Hepatocyte (in vitro differentiated cells): ENCODE measurements at regions not wholly inside any gene's neighbourhood (a gene's known extent, or its start where the extent isn't known, plus 50 kb on each side); places are given as distances from the start of the nearest gene placed in this dataset.

Source experiments
- EZH2 ChIP-seq: fragments of 200-600 bp; sonication (generic); IDR thresholded peaks from 2 replicates; pipeline ENCODE4 v1.6.1; 2016; ENCODE audit warnings: antibody characterized with exemption, mild to moderate bottlenecking, borderline replicate concordance
- EZH2phosphoT487 ChIP-seq: fragments of 200-600 bp; sonication (generic); IDR thresholded peaks from one replicate; pipeline ENCODE4 v1.6.1; 2018; ENCODE audit warnings: antibody characterized with exemption, mild to moderate bottlenecking, low read depth, moderate library complexity; ENCODE audit not compliant: unreplicated experiment, severe bottlenecking
- TF ChIP-seq, protein P1 (sequence below): fragments of 200-600 bp; sonication (generic); IDR thresholded peaks from 2 replicates; pipeline ENCODE4 v1.5.1; 2016; ENCODE audit warnings: antibody characterized with exemption, mild to moderate bottlenecking; ENCODE audit not compliant: poor library complexity

- TF ChIP-seq EZH2 (no peak), EZH2phosphoT487 (no peak)
- TF ChIP-seq, protein P1, sequence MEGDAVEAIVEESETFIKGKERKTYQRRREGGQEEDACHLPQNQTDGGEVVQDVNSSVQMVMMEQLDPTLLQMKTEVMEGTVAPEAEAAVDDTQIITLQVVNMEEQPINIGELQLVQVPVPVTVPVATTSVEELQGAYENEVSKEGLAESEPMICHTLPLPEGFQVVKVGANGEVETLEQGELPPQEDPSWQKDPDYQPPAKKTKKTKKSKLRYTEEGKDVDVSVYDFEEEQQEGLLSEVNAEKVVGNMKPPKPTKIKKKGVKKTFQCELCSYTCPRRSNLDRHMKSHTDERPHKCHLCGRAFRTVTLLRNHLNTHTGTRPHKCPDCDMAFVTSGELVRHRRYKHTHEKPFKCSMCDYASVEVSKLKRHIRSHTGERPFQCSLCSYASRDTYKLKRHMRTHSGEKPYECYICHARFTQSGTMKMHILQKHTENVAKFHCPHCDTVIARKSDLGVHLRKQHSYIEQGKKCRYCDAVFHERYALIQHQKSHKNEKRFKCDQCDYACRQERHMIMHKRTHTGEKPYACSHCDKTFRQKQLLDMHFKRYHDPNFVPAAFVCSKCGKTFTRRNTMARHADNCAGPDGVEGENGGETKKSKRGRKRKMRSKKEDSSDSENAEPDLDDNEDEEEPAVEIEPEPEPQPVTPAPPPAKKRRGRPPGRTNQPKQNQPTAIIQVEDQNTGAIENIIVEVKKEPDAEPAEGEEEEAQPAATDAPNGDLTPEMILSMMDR: no peak
Measured at GRCh38 chr9:82894961-82895821, 167.8 kb downstream of the RASEF start.
